K562 (cell line): ENCODE measurements at regions not wholly inside any gene's neighbourhood (a gene's known extent, or its start where the extent isn't known, plus 50 kb on each side); places are given as distances from the start of the nearest gene placed in this dataset.

Source experiments
- ATAC-seq: fragments of 200-7000 bp; cut with Tn5 transposase; 3 replicates; pipeline ENCODE4 v1.9.1; 2020; ENCODE audit warnings: moderate library complexity
- BruUV-seq: library from RNA; stranded (reverse); fragments of 400-500 nt; replicated peaks from 2 replicates; lab custom pipeline; 2021; lab: Mats Ljungman, UMichigan
- CTCF ChIA-PET: fragments of 300-600 bp; formaldehyde crosslinking; extraction: SDS; loops from one replicate; lab custom pipeline; 2021; ENCODE audit warnings: low intra/inter-chr PET ratio; lab: Yijun Ruan, JAX
- POLR2A ChIA-PET: fragments of 300-600, 350-650 bp; sonication (Branson Sonifier 250); formaldehyde crosslinking; extraction: SDS; loops from one replicate; lab custom pipeline; 2021; ENCODE audit warnings: antibody characterized with exemption, inconsistent platforms; lab: Yijun Ruan, JAX
- DNase-seq, 4 experiments: peaks; one replicate each; pipeline versions ENCODE4 v3.0.0 to v3.0.0-alpha.2; 2011 to 2018; ENCODE audit warnings: low spot score in 3 of 4, mixed read lengths in 3 of 4; ENCODE audit errors: extremely low read depth in 1 of 4
- FAIRE-seq: peaks from 2 replicates; lab custom pipeline; 2011; peaks lifted over from hg19 to GRCh38; lab: Jason Lieb, UNC
- H2AFZ ChIP-seq: 2 replicates; pipeline ENCODE4 v1.6.0; 2011; ENCODE audit warnings: low read depth, low read length, control low read depth, inconsistent platforms
- H3K27ac ChIP-seq: fragments of 200-600 bp; 3 replicates; pipeline ENCODE4 v1.8.0; 2011; ENCODE audit warnings: low read depth, mild to moderate bottlenecking, control low read depth, inconsistent platforms, low read length, moderate library complexity, mixed read lengths; ENCODE audit errors: extremely low read depth
- H3K27me3 ChIP-seq, 2 experiments: fragments of 300-600 bp in 1 of 2; 2 replicates in 1 of 2; 3 replicates in 1 of 2; pipeline versions ENCODE4 v1.6.0 to v1.8.0; 2011; ENCODE audit warnings: inconsistent platforms in 2 of 2, low read length in 2 of 2, mild to moderate bottlenecking in 1 of 2, mixed read lengths in 1 of 2, moderate library complexity in 1 of 2; ENCODE audit not compliant: control insufficient read depth in 2 of 2, insufficient read depth in 2 of 2
- H3K36me3 ChIP-seq: fragments of 300-600 bp; 3 replicates; pipeline ENCODE4 v1.8.0; 2011; ENCODE audit warnings: mild to moderate bottlenecking, low read length, inconsistent platforms; ENCODE audit not compliant: control insufficient read depth, insufficient read depth
- H3K4me1 ChIP-seq, 2 experiments: fragments of 200-600 bp in 1 of 2; replicated peaks in 1 of 2; 2 replicates in 1 of 2; 3 replicates in 1 of 2; pipeline versions ENCODE4 v1.5.1 to v1.8.0; 2011; ENCODE audit warnings: inconsistent platforms in 2 of 2, low read length in 2 of 2, mild to moderate bottlenecking in 1 of 2, mixed read lengths in 1 of 2, moderate library complexity in 1 of 2; ENCODE audit not compliant: control insufficient read depth in 2 of 2, insufficient read depth in 2 of 2
- H3K4me2 ChIP-seq: 2 replicates; pipeline ENCODE4 v1.6.1; 2011; ENCODE audit warnings: low read length, control low read depth, inconsistent platforms, mixed read lengths; ENCODE audit not compliant: insufficient read depth
- H3K4me3 ChIP-seq: fragments of 200-600 bp; sonication (generic), shearing (Covaris generic); 2 replicates; pipeline ENCODE4 v1.5.1; 2016; ENCODE audit warnings: control low read depth, inconsistent platforms
- H3K79me2 ChIP-seq: fragments of 200-600 bp; 3 replicates; pipeline ENCODE4 v1.8.0; 2011; ENCODE audit warnings: low read length, inconsistent platforms; ENCODE audit not compliant: control insufficient read depth, insufficient read depth
- H3K9ac ChIP-seq, 2 experiments: 2 replicates each; pipeline versions ENCODE4 v1.6.0 to v1.6.1; 2011; ENCODE audit warnings: low read depth in 2 of 2, low read length in 2 of 2, control low read depth in 1 of 2, inconsistent platforms in 1 of 2, mild to moderate bottlenecking in 1 of 2, mixed read lengths in 1 of 2; ENCODE audit not compliant: insufficient read depth in 1 of 2
- H3K9me1 ChIP-seq: one replicate; pipeline ENCODE4 v1.6.0; 2011; ENCODE audit warnings: inconsistent platforms, mild to moderate bottlenecking, low read length, moderate library complexity; ENCODE audit not compliant: control insufficient read depth, insufficient read depth
- H3K9me3 ChIP-seq: replicated peaks from 2 replicates; pipeline ENCODE4 v1.5.1; 2011; ENCODE audit warnings: low read depth, low read length, inconsistent platforms; ENCODE audit not compliant: control insufficient read depth, insufficient read depth
- H4K20me1 ChIP-seq: replicated peaks from 2 replicates; pipeline ENCODE4 v1.6.1; 2011; ENCODE audit warnings: low read length, inconsistent platforms, mixed read lengths; ENCODE audit not compliant: control insufficient read depth, insufficient read depth
- ARNT ChIP-seq, 2 experiments: fragments of 450-650 bp; IDR thresholded peaks; 2 replicates each; pipeline ENCODE4 v1.6.1; 2016; ENCODE audit warnings: mild to moderate bottlenecking in 1 of 2
- CAMTA2 ChIP-seq: fragments of 250-450 bp; sonication (Bioruptor Pico); conservative IDR thresholded peaks from 2 replicates; pipeline ENCODE4 v1.5.1; 2022
- COPS2 ChIP-seq: fragments of 450-650 bp; conservative IDR thresholded peaks from 2 replicates; pipeline ENCODE4 v1.6.1; 2016; ENCODE audit warnings: mild to moderate bottlenecking, moderate library complexity
- FOXM1 ChIP-seq, 2 experiments: fragments of 450-650 bp in 1 of 2; sonication (generic) in 1 of 2; formaldehyde crosslinking in 1 of 2; IDR thresholded peaks; 2 replicates each; pipeline versions ENCODE4 v1.6.1 to v1.9.0; 2017 to 2022; ENCODE audit warnings: low read depth in 2 of 2, mild to moderate bottlenecking in 2 of 2, missing genetic modification reagents in 1 of 2, moderate library complexity in 1 of 2
- KAT2B ChIP-seq: IDR thresholded peaks from one replicate; pipeline ENCODE4 v1.6.1; 2012; ENCODE audit warnings: low read depth, mild to moderate bottlenecking, control low read depth, inconsistent platforms, low read length, moderate library complexity
- MYC ChIP-seq, 2 experiments: fragments of 250-450 bp in 1 of 2; sonication (Bioruptor Pico) in 1 of 2; IDR thresholded peaks; 2 replicates each; pipeline versions ENCODE4 v1.5.1 to v1.6.1; 2012 to 2021; ENCODE audit warnings: low read depth in 2 of 2, borderline replicate concordance in 1 of 2, improper control_type of control experiment in 1 of 2, low read length in 1 of 2, mild to moderate bottlenecking in 1 of 2, moderate library complexity in 1 of 2
- MYNN ChIP-seq, 2 experiments: sonication (generic); formaldehyde crosslinking in 1 of 2; IDR thresholded peaks; 2 replicates each; pipeline versions ENCODE4 v1.5.0 to v1.6.1; 2016 to 2020; ENCODE audit warnings: antibody characterized with exemption in 1 of 2, missing genetic modification reagents in 1 of 2
- NFIC ChIP-seq: fragments of 450-650 bp; IDR thresholded peaks from 2 replicates; pipeline ENCODE4 v1.6.1; 2017; ENCODE audit warnings: mild to moderate bottlenecking, inconsistent platforms
- NR4A1 ChIP-seq, 2 experiments: fragments of 250-450 bp in 1 of 2; fragments of 450-650 bp in 1 of 2; sonication (Bioruptor Pico) in 1 of 2; IDR thresholded peaks; 2 replicates each; pipeline versions ENCODE4 v1.4.0 to v1.6.1; 2016 to 2020; ENCODE audit warnings: mild to moderate bottlenecking in 2 of 2, missing compliant biosample characterization in 1 of 2, missing genetic modification characterization in 1 of 2, moderate library complexity in 1 of 2
- SOX6 ChIP-seq: fragments of 450-650 bp; IDR thresholded peaks from 2 replicates; pipeline ENCODE4 v1.6.1; 2014; ENCODE audit warnings: mild to moderate bottlenecking
- ZBED1 ChIP-seq: IDR thresholded peaks from 2 replicates; pipeline ENCODE4 v1.6.1; 2014
- ZC3H4 ChIP-seq: sonication (generic); formaldehyde crosslinking; IDR thresholded peaks from 2 replicates; pipeline ENCODE4 v1.9.0; 2021; ENCODE audit warnings: missing genetic modification reagents, borderline replicate concordance
- ZNF143 ChIP-seq: sonication (generic); formaldehyde crosslinking; IDR thresholded peaks from 2 replicates; pipeline ENCODE4 v1.9.0; 2022; ENCODE audit warnings: mild to moderate bottlenecking, missing genetic modification reagents
- ZNF316 ChIP-seq: fragments of 450-650 bp; IDR thresholded peaks from 2 replicates; pipeline ENCODE4 v1.6.1; 2016
- ZNF347 ChIP-seq: fragments of 450-650 bp; formaldehyde crosslinking; IDR thresholded peaks from 2 replicates; pipeline ENCODE4 v1.4.0; 2020; ENCODE audit warnings: low read depth, mild to moderate bottlenecking, moderate library complexity
- WGBS: fragments of 100-300 bp; shearing (Covaris generic); methylation state at CpG from one replicate; pipeline ENCODE4 v1.1.6; 2016; ENCODE audit warnings: low coverage, mixed read lengths; ENCODE audit not compliant: insufficient coverage; ENCODE audit errors: missing lambda C conversion rate; 5-methylcytosine and 5-hydroxymethylcytosine counted together
- in situ Hi-C: fragments of 300-500 bp; cut with MboI; formaldehyde crosslinking; loops from 4 replicates; pipeline ENCODE4 v1.15.0; 2018; ENCODE audit warnings: inconsistent platforms, mixed read lengths
- intact Hi-C: fragments of 100-400 bp; cut with micrococcal nuclease; formaldehyde crosslinking; loops from 2 replicates; pipeline ENCODE4 v1.14.2; 2022
- TF ChIP-seq, protein P1 (sequence below): fragments of 250-450 bp; sonication (Bioruptor Pico); IDR thresholded peaks from 2 replicates; pipeline ENCODE4 v1.8.0; 2021; ENCODE audit warnings: mild to moderate bottlenecking, moderate library complexity

DNA sequence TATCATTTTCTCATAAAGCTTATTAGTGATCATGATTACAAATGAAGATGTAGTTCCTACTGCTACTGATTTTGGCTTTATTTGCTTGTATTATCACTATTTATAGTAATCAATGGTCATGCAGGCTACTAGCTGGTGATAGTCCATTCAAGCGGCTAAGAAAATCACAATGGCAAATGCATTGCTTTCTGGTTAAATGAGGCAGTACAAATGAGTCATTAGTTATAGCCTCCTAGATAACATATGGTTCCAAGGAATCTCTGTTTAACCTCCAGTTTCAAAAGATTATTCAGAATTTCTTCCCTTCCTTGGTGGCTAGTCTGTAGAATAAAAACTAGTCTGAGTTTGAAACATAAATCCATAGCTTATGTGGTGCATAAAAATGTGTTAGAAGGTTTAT lies 141.3 kb upstream of the HTR2A start:
- DNase-seq = no peak
- Histone ChIP-seq H3K4me1 (no peaks in the 10 kb centered on the region), H3K36me3 (no peaks in the 10 kb centered on the region), H3K4me3 (no peak overlapping the region), H4K20me1 (no peaks in the 10 kb centered on the region), H3K79me2 (no peaks in the 10 kb centered on the region), H3K4me2 (no peak overlapping the region), H3K9me1 (no peaks in the 10 kb centered on the region), H2AFZ (no peak overlapping the region), H3K27ac (no peak overlapping the region), H3K27me3 (no peaks in the 10 kb centered on the region), H3K9me3 (no peaks in the 10 kb centered on the region), H3K9ac (no peak overlapping the region)
- intact Hi-C loops (no loop called here), in situ Hi-C loops (no loop called here)
- BruUV-seq = no TSS peak
- WGBS = 15% methylated on average over 1 of the region's 1 CpG
- CTCF ChIA-PET = no interaction called here
- ATAC-seq = no peak
- no peak for FAIRE-seq
- POLR2A ChIA-PET = no interaction called here
- TF ChIP-seq ARNT (IDR thresholded peaks at IDR 0.05) = no peak
- no peak for TF ChIP-seq ZC3H4 (CRISPR knock-in tag)
- no peak for TF ChIP-seq ZBED1
- no peak for TF ChIP-seq ZNF347
- no peak for TF ChIP-seq COPS2
- TF ChIP-seq NR4A1 (CRISPR knock-in tag; IDR thresholded peaks at IDR 0.05) = no peak
- TF ChIP-seq NR4A1 (tag; IDR thresholded peaks at IDR 0.05) = no peak
- TF ChIP-seq SOX6 = no peak
- no peak for TF ChIP-seq ZNF143
- TF ChIP-seq NFIC = no peak
- TF ChIP-seq KAT2B = no peak
- no peak for TF ChIP-seq FOXM1 (IDR thresholded peaks at IDR 0.05; ENCODE audit: low read depth)
- TF ChIP-seq FOXM1 (CRISPR knock-in tag; IDR thresholded peaks at IDR 0.05; ENCODE audit: low read depth) = no peak
- no peak for TF ChIP-seq MYNN (IDR thresholded peaks at IDR 0.05)
- no peak for TF ChIP-seq MYNN (CRISPR knock-in tag; IDR thresholded peaks at IDR 0.05)
- no peak for TF ChIP-seq ZNF316
- no peak for TF ChIP-seq CAMTA2
- TF ChIP-seq, protein P1, sequence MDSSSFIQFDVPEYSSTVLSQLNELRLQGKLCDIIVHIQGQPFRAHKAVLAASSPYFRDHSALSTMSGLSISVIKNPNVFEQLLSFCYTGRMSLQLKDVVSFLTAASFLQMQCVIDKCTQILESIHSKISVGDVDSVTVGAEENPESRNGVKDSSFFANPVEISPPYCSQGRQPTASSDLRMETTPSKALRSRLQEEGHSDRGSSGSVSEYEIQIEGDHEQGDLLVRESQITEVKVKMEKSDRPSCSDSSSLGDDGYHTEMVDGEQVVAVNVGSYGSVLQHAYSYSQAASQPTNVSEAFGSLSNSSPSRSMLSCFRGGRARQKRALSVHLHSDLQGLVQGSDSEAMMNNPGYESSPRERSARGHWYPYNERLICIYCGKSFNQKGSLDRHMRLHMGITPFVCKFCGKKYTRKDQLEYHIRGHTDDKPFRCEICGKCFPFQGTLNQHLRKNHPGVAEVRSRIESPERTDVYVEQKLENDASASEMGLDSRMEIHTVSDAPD (CRISPR knock-in tag) = no peak
- TF ChIP-seq MYC (IDR thresholded peaks at IDR 0.05; ENCODE audit: low read depth, low read length) = no peak
- no peak for TF ChIP-seq MYC (CRISPR knock-in tag; IDR thresholded peaks at IDR 0.05; ENCODE audit: borderline replicate concordance, low read depth)
